GM21723 (cell line): ENCODE measurements at regions not wholly inside any gene's neighbourhood (a gene's known extent, or its start where the extent isn't known, plus 50 kb on each side); places are given as distances from the start of the nearest gene placed in this dataset.

Experiments used
- ATAC-seq: cut with Tn5 transposase; IDR thresholded peaks from one replicate; pipeline ENCODE4 v1.9.1; 2021; ENCODE audit warnings: mild to moderate bottlenecking, moderate library complexity; ENCODE audit not compliant: unreplicated experiment

- no peak for ATAC-seq
Observed at GRCh38 chr2:104432991-104433390, 420.9 kb upstream of the POU3F3 start.

GRCh38 chr2:104433657-104434056, 420.3 kb upstream of the POU3F3 start:
- ATAC-seq: no peak

DNA sequence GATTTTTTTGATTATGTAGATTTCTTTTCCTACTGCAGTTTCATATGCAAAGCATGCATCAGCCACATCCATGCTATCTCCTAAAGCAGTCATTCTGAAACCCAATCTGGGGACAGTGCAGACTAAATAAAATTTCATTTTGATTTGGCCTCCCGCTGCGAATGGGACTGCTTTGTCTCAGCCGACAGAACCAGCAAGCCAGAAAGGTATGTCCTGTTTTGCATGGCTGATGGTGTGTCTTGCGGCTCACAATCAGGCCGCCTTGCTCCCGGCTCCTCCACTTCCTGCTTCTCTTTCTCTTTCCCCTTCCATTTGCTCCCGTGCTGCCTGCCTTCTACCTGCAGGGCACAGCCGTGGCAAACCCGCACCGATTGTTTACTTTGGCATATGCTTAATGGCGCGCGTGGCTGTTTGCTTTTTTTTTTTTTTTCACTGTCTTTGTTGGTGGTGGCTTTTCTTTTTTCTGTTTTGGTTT, 419.6 kb upstream of the POU3F3 start:
- peak; percentile 80 for ATAC-seq

- no peak for ATAC-seq
Observed at GRCh38 chr2:104434966-104435365, 418.9 kb upstream of the POU3F3 start.

DNA sequence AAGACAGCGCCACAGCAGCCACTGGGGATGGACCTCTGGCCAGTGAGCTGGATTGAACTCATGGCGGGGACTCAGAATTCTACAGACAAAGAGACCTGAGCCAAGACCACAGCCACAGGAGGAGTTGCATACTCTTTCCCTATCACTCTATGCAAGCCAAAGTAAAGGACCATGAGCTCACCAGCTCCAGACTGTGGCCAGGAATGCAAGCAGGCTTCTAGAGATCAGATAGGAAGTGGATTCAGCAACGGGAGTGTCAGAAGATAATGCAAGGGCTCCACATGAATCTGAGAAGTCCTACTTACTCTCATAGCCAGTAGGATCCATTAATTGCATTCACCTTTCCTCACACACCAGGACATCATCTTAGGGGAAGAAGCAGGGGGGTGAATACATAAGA, 415.4 kb upstream of the POU3F3 start:
- no peak for ATAC-seq

- no peak for ATAC-seq
Observed at GRCh38 chr2:104443145-104443544, 410.8 kb upstream of the POU3F3 start.

DNA sequence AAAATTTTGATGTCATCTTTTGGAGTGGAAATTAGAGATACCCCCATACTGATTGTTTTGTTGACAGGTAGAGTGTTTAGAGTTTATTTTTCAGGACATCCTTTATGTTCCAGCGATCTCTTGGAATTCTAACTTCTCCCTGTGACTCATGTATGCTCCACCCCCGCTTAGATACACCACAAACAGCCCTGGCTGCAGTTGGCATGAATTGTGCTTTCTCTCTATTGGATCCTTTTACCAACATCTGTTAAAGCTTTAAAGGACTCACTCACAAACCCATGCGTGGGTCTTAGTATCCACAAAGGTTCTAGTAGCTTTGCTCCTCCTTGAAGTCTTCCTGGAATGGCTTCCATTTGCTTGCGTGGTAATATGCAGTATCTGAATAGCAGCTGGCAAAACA, 409.5 kb upstream of the POU3F3 start:
- ATAC-seq: no peak

- no peak for ATAC-seq
Observed at GRCh38 chr2:104444889-104445288, 409.0 kb upstream of the POU3F3 start.

DNA sequence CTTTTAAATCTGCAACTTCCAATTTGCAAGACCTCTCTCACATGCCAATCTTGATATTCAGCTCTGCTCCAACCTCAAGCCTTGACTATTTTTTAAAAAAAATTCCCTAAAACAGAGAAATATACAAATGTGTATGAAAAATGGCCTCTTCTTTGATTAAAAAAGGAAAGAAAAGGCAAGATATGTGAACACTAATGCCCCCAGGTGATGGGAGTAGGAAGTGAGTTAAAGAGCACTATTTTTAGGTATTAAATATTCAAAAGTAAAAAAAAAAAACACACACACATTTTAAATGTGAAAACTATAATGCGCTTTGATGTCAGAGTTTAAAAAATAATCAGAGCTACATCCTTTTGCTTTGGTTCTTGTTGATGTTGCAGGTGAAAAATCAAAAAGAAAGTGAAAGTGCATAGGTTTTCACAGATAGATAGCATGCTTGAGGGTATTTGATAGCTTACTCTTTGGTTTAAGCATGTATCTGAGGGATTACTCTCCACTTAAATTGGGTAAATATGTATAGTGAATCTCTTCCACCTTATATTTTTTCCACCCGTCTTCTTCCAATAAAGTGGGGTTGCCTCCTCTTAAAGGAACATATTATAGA, 406.0 kb upstream of the POU3F3 start:
- no peak for ATAC-seq

DNA sequence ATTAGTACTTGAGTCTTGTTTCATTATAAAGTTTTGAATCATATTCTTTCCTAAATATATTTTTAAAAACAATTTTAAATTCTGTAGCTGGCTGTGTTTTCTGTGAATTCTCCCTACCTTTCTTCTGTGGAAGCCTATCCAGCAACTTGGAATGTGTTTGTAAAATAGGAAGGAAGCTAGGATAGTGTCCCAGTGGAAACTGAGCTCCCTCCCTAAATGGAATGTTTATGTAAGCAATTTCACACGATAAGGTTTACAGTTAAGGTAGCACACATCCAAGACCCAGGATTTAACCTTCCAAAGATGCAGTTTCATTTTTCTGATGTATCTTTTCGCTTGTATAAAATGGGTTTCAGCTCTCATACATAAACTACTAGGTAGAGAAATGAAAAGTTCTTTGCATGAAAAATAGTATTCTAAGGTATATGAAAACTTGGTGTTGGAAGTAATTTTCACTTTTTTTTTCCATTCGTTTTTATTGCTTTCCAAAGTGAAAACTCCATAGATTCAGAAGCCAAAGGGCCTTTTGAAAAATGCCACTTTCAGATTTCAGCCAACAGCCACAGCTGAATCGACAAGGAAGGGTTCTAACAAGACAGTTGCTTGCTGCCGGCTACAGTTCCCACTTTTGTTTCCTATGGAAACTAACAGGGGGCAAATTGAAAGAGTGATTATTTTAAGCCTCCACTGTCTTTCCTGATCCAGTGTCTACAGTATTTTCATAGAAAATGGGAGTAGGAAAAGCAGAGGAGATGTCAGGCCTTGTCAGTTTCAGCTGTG, 405.1 kb upstream of the POU3F3 start:
- ATAC-seq: no peak

DNA sequence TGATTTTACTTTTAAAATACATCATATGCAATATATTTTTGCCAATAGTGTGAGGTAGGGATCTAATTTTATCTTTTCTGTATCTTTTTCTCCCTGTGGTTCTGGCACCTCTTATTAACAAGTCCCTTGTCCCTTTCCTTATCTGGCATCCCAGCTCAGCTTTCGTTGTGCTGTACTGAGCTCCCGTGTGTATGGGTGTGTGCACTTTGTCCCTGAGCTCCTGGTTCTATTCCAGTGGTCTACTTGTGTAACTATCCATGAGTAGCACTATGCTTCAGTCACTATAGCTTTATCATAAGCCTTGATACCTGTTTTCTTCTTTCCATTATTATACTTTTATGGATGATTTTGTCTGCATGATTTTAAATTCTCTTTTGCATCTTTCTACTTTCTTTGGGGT, 401.4 kb upstream of the POU3F3 start:
- no peak for ATAC-seq

DNA sequence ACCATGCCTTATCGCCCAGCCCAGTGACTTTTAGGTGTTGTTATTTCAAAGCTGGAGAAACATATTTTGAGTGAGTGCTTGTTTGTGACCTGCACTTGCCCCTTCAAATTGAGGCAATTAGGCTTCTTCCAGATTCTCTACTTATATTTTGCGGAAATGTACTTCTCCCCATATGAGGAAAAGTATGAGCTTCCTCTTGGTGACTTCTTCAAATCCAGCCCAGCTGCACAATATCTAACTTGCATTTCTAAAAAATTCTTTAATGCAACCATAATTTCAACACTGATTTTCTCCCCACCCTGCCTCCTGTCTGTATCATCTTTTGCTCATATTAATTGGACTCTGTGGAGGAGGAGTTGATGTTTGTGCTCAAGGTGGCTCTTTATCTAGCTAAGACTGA, 391.2 kb upstream of the POU3F3 start:
- ATAC-seq: no peak

DNA sequence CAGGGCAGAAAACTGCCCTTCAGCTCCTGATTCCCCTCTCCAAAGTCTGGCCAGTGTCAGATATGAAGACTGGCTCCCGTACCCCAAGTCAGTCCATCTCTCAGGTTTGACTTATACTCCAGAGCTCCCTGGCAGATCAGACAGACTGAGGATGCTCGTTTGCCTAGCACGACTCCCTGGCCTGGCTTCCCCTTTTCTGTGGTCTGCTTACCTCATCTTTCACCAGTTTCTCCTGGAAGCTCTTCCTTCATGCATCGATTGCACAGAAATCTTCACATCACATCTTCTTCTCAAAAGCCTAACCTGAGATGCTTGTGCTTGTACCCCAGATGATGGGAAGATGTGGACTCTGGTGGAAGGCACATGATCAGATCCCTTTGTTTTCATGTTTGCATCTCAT, 387.9 kb upstream of the POU3F3 start:
- ATAC-seq: no peak

- no peak for ATAC-seq
Observed at GRCh38 chr2:104468846-104469245, 385.1 kb upstream of the POU3F3 start.

- ATAC-seq: no peak
Observed at GRCh38 chr2:104472076-104472475, 381.8 kb upstream of the POU3F3 start.

- ATAC-seq: no peak
Observed at GRCh38 chr2:104473546-104473945, 380.4 kb upstream of the POU3F3 start.

- no peak for ATAC-seq
Observed at GRCh38 chr2:104474716-104475115, 379.2 kb upstream of the POU3F3 start.

DNA sequence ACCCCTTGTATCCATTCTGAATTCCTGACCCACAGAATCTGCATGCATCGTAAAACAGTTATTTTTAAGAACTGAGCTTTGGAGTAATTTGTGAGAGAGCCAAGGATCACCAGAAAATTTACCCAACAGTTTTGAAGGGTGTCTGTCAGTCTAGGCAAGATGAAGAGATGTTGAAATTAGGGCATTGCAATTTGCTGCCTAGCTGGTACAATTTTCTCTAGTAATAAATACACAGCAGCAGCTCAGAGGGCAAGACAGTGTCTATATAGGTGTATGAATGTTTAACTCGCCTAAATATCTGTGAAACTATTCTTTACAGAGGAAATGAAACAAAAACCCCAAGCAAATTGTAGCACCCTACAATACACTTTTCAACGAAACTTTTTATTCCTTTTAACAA, 377.8 kb upstream of the POU3F3 start:
- no peak for ATAC-seq

DNA sequence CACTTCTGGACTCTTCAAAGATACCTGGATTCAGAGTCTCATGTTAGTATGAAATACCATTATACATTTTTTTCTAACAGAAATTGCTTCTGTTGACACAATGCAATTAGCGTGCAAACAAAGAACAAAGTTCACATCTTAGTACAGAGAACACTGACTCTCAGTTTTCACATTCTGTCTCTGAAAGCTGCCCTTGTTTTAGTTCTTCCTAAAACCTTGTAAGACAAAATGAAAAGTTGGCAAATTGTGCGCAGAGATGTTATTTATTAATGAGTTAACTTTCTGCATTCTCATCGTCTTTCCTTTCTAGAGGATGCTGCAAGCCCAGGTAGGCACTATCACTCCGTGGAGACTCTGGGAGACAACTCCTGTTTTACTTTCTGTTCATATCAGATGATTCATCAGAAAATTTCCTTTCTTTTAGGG, 377.3 kb upstream of the POU3F3 start:
- ATAC-seq: no peak

GRCh38 chr2:104481341-104481740, 372.6 kb upstream of the POU3F3 start:
- no peak for ATAC-seq

- ATAC-seq: no peak
Observed at GRCh38 chr2:104487366-104487765, 366.5 kb upstream of the POU3F3 start.

- ATAC-seq: no peak
Observed at GRCh38 chr2:104493698-104494097, 360.2 kb upstream of the POU3F3 start.

DNA sequence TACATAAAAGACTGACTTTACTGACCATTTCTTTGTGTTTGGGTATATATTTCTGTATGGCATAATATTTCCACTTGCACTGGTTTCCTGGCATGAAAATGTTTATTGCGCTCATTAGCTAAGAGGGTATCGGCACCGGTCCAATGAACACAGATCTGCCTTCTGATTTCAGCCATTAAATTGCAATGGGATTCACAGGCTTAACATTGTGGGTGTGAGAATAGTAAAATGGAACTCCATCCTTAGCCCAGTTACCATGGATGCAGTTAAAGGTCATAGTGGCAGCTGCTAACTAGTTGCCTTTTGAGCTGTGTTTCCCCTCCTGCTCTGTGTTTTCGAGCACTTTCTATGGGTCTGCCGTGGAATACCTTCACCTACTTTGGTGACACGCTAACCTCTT, 352.6 kb upstream of the POU3F3 start:
- no peak for ATAC-seq
